ENCODE measurements at regions not wholly inside any gene's neighbourhood (a gene's known extent, or its start where the extent isn't known, plus 50 kb on each side); places are given as distances from the start of the nearest gene placed in this dataset.
A peak's percentile ranks its signal among the peaks of the same experiment; 100 is the strongest.
"Not testable (repeated sequence)": the region's sequence is repeated elsewhere in the genome, so short reads cannot be mapped to it uniquely, and the experiment has no call there.

GRCh38 chr4:24181005-24181404 lies 291.2 kb upstream of the PPARGC1A start:
- no peak overlapping the region for H3K4me3 ChIP-seq (ENCODE audit: control insufficient read depth, low read depth, low read length)
- DNase-seq (ENCODE audit: low read depth) = no peak
- no peak for TF ChIP-seq CTCF (conservative IDR thresholded peaks at IDR 0.05; ENCODE audit: control insufficient read depth, insufficient read depth, low read depth, low read length)

- no peak for DNase-seq (ENCODE audit: low read depth)
- TF ChIP-seq CTCF (conservative IDR thresholded peaks at IDR 0.05; ENCODE audit: control insufficient read depth, insufficient read depth, low read depth, low read length) = no peak
- H3K4me3 ChIP-seq (ENCODE audit: control insufficient read depth, low read depth, low read length) = no peak overlapping the region
Observed at GRCh38 chr4:24180586-24180985, 290.7 kb upstream of the PPARGC1A start.

- DNase-seq (ENCODE audit: low read depth) = no peak
- no peak for TF ChIP-seq CTCF (conservative IDR thresholded peaks at IDR 0.05; ENCODE audit: control insufficient read depth, insufficient read depth, low read depth, low read length)
- H3K4me3 ChIP-seq (ENCODE audit: control insufficient read depth, low read depth, low read length) = no peak overlapping the region
Observed at GRCh38 chr4:24179201-24179840, 289.5 kb upstream of the PPARGC1A start.

- not testable (repeated sequence) for DNase-seq (ENCODE audit: low read depth); H3K4me3 ChIP-seq (ENCODE audit: control insufficient read depth, low read depth, low read length)
Observed at GRCh38 chr4:24177443-24177842, 287.6 kb upstream of the PPARGC1A start.

- H3K4me3 ChIP-seq (ENCODE audit: control insufficient read depth, low read depth, low read length) = no peak overlapping the region
- TF ChIP-seq CTCF (conservative IDR thresholded peaks at IDR 0.05; ENCODE audit: control insufficient read depth, insufficient read depth, low read depth, low read length) = no peak
- no peak for DNase-seq (ENCODE audit: low read depth)
Observed at GRCh38 chr4:24175707-24176106, 285.9 kb upstream of the PPARGC1A start.

GRCh38 chr4:24174602-24175001 lies 284.8 kb upstream of the PPARGC1A start:
- H3K4me3 ChIP-seq (ENCODE audit: control insufficient read depth, low read depth, low read length) = no peak overlapping the region
- DNase-seq (ENCODE audit: low read depth) = peak; percentile 35
- TF ChIP-seq CTCF (conservative IDR thresholded peaks at IDR 0.05; ENCODE audit: control insufficient read depth, insufficient read depth, low read depth, low read length) = no peak

- no peak for TF ChIP-seq CTCF (conservative IDR thresholded peaks at IDR 0.05; ENCODE audit: control insufficient read depth, insufficient read depth, low read depth, low read length)
- no peak overlapping the region for H3K4me3 ChIP-seq (ENCODE audit: control insufficient read depth, low read depth, low read length)
- DNase-seq (ENCODE audit: low read depth) = no peak
Observed at GRCh38 chr4:24172406-24172805, 282.6 kb upstream of the PPARGC1A start.
